ENCODE measurements at regions not wholly inside any gene's neighbourhood (a gene's known extent, or its start where the extent isn't known, plus 50 kb on each side); places are given as distances from the start of the nearest gene placed in this dataset.

DNA sequence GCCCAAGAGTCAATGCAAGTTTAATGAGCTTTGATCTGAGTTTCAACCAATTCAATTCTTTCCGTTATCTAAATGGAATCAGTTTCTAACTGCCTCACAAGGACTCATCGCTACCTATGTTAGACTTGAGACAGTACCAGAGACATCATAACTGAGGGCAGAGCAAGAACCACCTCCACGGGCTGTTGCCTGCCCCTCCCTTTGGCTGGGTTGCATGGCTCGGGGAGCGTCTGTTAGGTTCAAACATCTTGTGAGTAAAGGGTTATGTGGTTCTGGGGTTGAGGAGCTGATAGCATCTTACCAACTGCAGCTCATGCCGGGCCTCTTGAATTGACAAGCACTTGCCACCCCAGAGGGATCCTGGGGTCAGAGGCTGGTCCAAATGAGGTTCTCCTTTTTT is 457.9 kb downstream of the ENC1 start:
- no peaks in the 10 kb centered on the region for H3K9me3 ChIP-seq (ENCODE audit: low read length)
- H3K27ac ChIP-seq (ENCODE audit: low read depth, low read length): no peak overlapping the region
- H3K9ac ChIP-seq (ENCODE audit: low read length): no peak overlapping the region
- no peak overlapping the region for H3K4me3 ChIP-seq (ENCODE audit: low read depth in 1 of 2, low read length in 2 of 2)
- H3K36me3 ChIP-seq (ENCODE audit: insufficient read depth, low read length): no peaks in the 10 kb centered on the region
- peaks cover 21% of the 10 kb centered on the region for H3K4me1 ChIP-seq (ENCODE audit: insufficient read depth, low read length)
- no peaks in the 10 kb centered on the region for H3K27me3 ChIP-seq (ENCODE audit: control insufficient read depth in 1 of 2, insufficient read depth in 2 of 2, low read length in 2 of 2)

DNA sequence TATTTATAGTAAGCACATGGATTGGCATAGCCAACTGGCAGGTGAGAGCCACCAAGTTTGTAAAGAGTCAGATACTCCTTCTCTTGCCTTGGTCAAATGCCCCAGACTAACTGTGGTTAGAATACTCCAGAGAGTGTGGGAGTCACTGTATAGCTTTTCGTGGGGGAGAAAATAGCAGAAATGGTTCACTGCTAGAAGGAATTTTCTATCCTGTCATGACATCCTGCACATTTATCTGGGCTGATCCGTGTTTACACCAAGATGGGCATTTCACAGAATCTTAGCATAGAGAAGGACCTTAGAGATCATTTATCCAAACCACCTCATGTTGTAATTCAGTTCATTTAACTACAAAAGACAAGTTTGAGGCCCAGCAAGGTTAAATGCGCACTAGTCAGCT is 460.8 kb downstream of the ENC1 start:
- Histone ChIP-seq H3K27me3 (ENCODE audit: control insufficient read depth in 1 of 2, insufficient read depth in 2 of 2, low read length in 2 of 2) (no peaks in the 10 kb centered on the region), H3K36me3 (ENCODE audit: insufficient read depth, low read length) (no peaks in the 10 kb centered on the region), H3K4me1 (ENCODE audit: insufficient read depth, low read length) (peaks cover 21% of the 10 kb centered on the region), H3K9ac (ENCODE audit: low read length) (no peak overlapping the region), H3K27ac (ENCODE audit: low read depth, low read length) (no peak overlapping the region), H3K9me3 (ENCODE audit: low read length) (no peaks in the 10 kb centered on the region), H3K4me3 (ENCODE audit: low read depth in 1 of 2, low read length in 2 of 2) (no peak overlapping the region)

DNA sequence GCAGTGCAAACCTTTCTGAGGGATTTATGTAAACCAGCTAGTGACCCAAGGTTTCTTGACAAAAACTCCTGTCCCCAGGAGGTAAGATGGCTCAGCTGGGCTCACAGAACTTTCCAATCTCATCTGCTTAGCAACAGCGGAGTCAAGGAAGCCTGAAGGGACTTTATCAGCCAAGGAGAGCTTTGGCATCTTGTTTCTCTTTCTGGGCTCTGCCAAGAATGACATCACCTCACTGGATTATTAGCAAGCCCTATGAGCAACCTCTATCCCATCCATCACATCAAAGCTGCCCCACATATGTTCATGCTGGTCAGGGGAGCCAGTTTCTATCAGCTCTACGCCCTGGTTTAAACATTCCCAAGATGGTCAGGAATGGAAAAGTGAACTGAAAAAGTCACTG is 461.3 kb downstream of the ENC1 start:
- Histone ChIP-seq H3K27ac (ENCODE audit: low read depth, low read length) (no peak overlapping the region), H3K4me1 (ENCODE audit: insufficient read depth, low read length) (peaks cover 26% of the 10 kb centered on the region), H3K9me3 (ENCODE audit: low read length) (no peaks in the 10 kb centered on the region), H3K9ac (ENCODE audit: low read length) (no peak overlapping the region), H3K27me3 (ENCODE audit: control insufficient read depth in 1 of 2, insufficient read depth in 2 of 2, low read length in 2 of 2) (no peaks in the 10 kb centered on the region), H3K36me3 (ENCODE audit: insufficient read depth, low read length) (no peaks in the 10 kb centered on the region), H3K4me3 (ENCODE audit: low read depth in 1 of 2, low read length in 2 of 2) (no peak overlapping the region)

DNA sequence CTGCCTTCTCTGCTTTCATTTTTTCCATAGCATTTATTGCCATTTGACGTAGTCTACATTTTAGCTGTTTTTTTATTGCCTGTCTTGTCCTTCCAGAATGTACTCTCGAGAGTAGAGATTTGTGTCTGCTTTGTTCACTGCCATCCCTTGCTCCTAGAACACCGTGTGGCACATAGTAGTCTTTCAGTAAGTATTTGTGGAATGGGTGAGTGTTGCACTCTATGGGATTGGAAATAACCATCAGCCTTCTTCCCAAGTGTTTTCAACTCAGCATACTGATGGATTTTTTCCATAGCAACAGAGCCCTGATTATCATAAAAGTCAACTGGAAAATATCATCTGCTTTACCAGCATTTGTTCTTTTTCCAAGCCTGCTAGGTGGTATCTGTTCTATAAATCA is 462.6 kb downstream of the ENC1 start:
- Histone ChIP-seq H3K4me1 (ENCODE audit: insufficient read depth, low read length) (peaks cover 30% of the 10 kb centered on the region), H3K36me3 (ENCODE audit: insufficient read depth, low read length) (no peaks in the 10 kb centered on the region), H3K27ac (ENCODE audit: low read depth, low read length) (no peak overlapping the region), H3K9ac (ENCODE audit: low read length) (no peak overlapping the region), H3K4me3 (ENCODE audit: low read depth in 1 of 2, low read length in 2 of 2) (no peak overlapping the region), H3K27me3 (ENCODE audit: control insufficient read depth in 1 of 2, insufficient read depth in 2 of 2, low read length in 2 of 2) (no peaks in the 10 kb centered on the region), H3K9me3 (ENCODE audit: low read length) (no peaks in the 10 kb centered on the region)

DNA sequence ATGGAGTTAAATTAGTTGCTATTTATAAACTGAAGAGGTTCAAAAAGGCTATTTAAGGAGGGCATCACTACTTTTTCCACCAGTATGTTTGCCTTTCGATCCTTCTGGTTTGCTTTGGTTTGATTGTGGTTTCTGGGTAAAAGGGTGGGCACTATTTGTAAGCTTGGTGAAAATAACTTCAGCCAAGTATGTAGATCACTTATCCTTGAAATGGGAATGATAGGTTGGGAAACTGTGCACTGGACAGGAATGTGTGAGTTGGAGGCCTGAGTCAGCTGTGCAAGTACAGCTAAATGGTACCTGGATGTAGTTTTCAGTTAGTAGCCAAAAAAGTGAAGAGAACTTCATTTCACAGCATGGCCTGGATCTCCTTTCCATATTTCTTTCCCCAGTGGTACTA is 466.2 kb downstream of the ENC1 start:
- H3K4me1 ChIP-seq (ENCODE audit: insufficient read depth, low read length): peaks cover 26% of the 10 kb centered on the region
- H3K4me3 ChIP-seq (ENCODE audit: low read depth in 1 of 2, low read length in 2 of 2): no peak overlapping the region
- no peaks in the 10 kb centered on the region for H3K9me3 ChIP-seq (ENCODE audit: low read length)
- no peak overlapping the region for H3K27ac ChIP-seq (ENCODE audit: low read depth, low read length)
- no peaks in the 10 kb centered on the region for H3K36me3 ChIP-seq (ENCODE audit: insufficient read depth, low read length)
- no peaks in the 10 kb centered on the region for H3K27me3 ChIP-seq (ENCODE audit: control insufficient read depth in 1 of 2, insufficient read depth in 2 of 2, low read length in 2 of 2)
- no peak overlapping the region for H3K9ac ChIP-seq (ENCODE audit: low read length)

DNA sequence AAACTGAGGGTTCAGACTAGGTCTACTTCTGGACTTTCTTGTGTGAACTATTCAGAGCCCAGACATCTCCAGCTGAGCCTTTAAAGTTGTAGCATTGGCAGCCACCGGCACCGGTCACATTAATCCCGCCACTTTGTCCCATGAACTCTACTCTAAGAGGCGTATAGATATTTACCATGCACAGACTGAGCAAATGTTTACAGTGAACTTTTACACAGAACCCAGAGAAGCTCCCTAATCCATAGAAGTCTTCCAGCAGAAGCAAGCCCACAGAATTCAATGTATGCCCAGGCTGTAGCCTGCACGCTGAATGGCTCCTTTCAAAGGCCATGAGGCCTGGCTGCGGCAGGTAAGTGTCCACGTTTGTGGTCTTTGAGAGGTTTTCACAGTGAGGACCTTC is 466.9 kb downstream of the ENC1 start:
- H3K4me1 ChIP-seq (ENCODE audit: insufficient read depth, low read length): peaks cover 19% of the 10 kb centered on the region
- no peak overlapping the region for H3K27ac ChIP-seq (ENCODE audit: low read depth, low read length)
- H3K4me3 ChIP-seq (ENCODE audit: low read depth in 1 of 2, low read length in 2 of 2): no peak overlapping the region
- H3K27me3 ChIP-seq (ENCODE audit: control insufficient read depth in 1 of 2, insufficient read depth in 2 of 2, low read length in 2 of 2): no peaks in the 10 kb centered on the region
- no peaks in the 10 kb centered on the region for H3K36me3 ChIP-seq (ENCODE audit: insufficient read depth, low read length)
- no peak overlapping the region for H3K9ac ChIP-seq (ENCODE audit: low read length)
- H3K9me3 ChIP-seq (ENCODE audit: low read length): no peaks in the 10 kb centered on the region

DNA sequence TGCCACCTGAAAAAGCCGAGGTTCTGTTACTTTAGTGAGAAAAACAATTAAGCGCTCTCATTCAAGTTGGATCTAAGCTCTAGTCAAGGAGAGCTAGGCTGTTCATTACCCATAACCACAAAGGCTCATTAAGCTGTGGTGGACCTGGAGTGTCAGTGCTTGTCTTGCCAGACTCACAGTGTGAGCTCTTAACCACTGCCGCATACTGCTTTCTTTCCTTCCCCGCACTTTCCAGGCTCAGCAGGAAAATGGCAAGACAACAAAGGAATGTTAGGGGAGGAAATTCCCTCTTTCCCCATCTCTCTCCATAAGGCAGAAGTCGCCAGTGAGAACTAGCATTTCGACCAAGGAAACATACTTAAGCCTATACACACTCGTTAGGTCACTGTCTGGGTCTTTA is 467.3 kb downstream of the ENC1 start:
- Histone ChIP-seq H3K9ac (ENCODE audit: low read length) (no peak overlapping the region), H3K4me1 (ENCODE audit: insufficient read depth, low read length) (peaks cover 15% of the 10 kb centered on the region), H3K4me3 (ENCODE audit: low read depth in 1 of 2, low read length in 2 of 2) (no peak overlapping the region), H3K36me3 (ENCODE audit: insufficient read depth, low read length) (no peaks in the 10 kb centered on the region), H3K27me3 (ENCODE audit: control insufficient read depth in 1 of 2, insufficient read depth in 2 of 2, low read length in 2 of 2) (no peaks in the 10 kb centered on the region), H3K9me3 (ENCODE audit: low read length) (no peaks in the 10 kb centered on the region), H3K27ac (ENCODE audit: low read depth, low read length) (no peak overlapping the region)

DNA sequence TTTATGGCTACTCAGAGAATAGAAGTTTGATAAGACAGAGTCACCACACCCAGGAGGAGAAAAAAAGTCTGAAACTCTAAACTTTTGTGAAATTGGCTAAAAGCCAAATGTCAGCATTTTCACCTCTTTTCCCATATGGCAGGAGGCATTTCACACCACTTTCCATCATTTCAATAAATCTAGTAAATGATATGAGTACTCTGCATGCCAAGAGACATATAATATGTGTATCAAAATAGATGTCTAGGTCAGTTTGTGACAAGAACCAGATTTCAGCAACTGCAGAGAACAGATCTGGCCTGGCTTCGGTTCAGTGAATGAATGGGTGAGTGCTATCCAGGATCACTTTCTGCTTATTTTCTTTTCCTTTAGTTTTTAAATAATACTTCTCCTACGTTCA is 470.8 kb downstream of the ENC1 start:
- no peaks in the 10 kb centered on the region for H3K27me3 ChIP-seq (ENCODE audit: control insufficient read depth in 1 of 2, insufficient read depth in 2 of 2, low read length in 2 of 2)
- H3K36me3 ChIP-seq (ENCODE audit: insufficient read depth, low read length): no peaks in the 10 kb centered on the region
- no peak overlapping the region for H3K4me3 ChIP-seq (ENCODE audit: low read depth in 1 of 2, low read length in 2 of 2)
- no peak overlapping the region for H3K27ac ChIP-seq (ENCODE audit: low read depth, low read length)
- H3K9me3 ChIP-seq (ENCODE audit: low read length): no peaks in the 10 kb centered on the region
- H3K4me1 ChIP-seq (ENCODE audit: insufficient read depth, low read length): peaks cover 22% of the 10 kb centered on the region
- H3K9ac ChIP-seq (ENCODE audit: low read length): no peak overlapping the region

DNA sequence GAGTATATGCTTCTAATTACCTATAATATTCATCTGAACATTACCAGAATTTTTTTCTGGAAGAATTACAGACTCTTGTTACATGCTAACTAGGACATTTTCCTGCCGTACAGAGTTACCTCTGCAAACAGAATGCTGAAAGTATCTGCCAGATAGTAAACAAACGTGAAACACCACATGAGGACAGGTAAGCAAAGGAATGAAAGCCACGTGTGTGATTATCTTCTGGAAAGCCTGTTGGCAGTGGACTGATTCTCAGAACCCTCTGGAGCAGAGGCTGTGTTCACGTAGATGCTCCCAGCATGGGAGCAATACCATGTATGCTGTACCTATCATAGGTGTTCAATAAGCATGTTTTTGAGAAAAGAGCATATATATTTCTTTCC is 472.6 kb downstream of the ENC1 start:
- Histone ChIP-seq H3K27ac (ENCODE audit: low read depth, low read length) (no peak overlapping the region), H3K36me3 (ENCODE audit: insufficient read depth, low read length) (no peaks in the 10 kb centered on the region), H3K9ac (ENCODE audit: low read length) (no peak overlapping the region), H3K27me3 (ENCODE audit: control insufficient read depth in 1 of 2, insufficient read depth in 2 of 2, low read length in 2 of 2) (no peaks in the 10 kb centered on the region), H3K4me1 (ENCODE audit: insufficient read depth, low read length) (peaks cover 19% of the 10 kb centered on the region), H3K4me3 (ENCODE audit: low read depth in 1 of 2, low read length in 2 of 2) (no peak overlapping the region), H3K9me3 (ENCODE audit: low read length) (no peaks in the 10 kb centered on the region)

DNA sequence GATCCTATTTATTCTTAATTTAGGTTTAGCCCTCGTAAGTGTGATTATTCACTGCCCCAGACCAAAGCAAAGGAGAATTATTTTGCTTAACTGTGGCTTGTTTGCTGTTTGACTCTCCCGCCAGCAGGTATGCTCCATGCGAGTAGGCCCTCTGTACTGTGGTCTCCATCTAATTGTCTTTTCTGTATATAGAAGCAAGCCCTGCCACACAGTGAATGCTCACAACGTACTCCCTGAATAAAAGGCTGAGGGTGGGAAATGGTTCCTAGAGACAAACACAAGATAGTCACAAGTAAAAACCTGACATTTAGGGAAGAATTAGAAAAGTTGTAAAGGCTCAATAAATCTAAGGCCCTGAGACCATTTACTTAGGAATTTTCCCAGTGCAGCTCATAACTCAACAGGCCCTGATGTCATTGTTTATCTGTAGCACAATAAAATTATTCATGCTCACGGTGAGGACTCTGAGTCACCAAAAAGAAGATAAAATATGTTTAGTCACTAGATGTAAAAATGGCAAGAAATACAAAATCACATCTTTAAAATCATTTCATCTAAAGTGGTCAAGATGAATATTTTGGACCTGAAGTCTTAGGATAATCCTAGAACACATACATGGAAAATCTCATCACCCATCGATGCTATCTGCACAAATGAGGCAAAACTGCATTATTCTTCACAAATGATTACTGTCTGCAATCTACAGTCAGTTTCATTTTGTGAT is 473.2 kb downstream of the ENC1 start:
- Histone ChIP-seq H3K9me3 (ENCODE audit: low read length) (no peaks in the 10 kb centered on the region), H3K27ac (ENCODE audit: low read depth, low read length) (no peak overlapping the region)

DNA sequence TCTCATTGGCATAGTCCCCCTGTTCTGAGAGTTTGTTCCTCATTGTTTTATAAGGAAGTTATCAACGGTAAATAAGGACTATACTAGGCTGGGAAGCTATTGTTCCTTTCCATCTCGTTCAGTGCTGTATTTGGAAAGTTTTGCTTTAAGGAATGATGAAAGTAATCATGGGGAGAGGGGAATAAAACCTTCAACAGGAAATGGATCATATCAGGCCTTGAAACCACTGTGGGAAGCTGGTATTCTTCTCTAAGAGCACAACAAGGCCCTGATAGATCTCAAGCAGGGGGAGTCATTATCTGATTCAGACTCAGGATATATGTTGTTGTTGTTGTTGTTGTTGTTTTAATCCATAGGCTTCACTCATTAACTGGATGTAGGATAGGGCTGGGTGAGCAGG is 474.5 kb downstream of the ENC1 start:
- Histone ChIP-seq H3K4me1 (ENCODE audit: insufficient read depth, low read length) (peaks cover 19% of the 10 kb centered on the region), H3K27ac (ENCODE audit: low read depth, low read length) (no peak overlapping the region)

More for the DNA sequence above, 473.2 kb downstream of the ENC1 start:
- no peak overlapping the region for H3K9ac ChIP-seq (ENCODE audit: low read length)
- no peaks in the 10 kb centered on the region for H3K27me3 ChIP-seq (ENCODE audit: control insufficient read depth in 1 of 2, insufficient read depth in 2 of 2, low read length in 2 of 2)
- peaks cover 19% of the 10 kb centered on the region for H3K4me1 ChIP-seq (ENCODE audit: insufficient read depth, low read length)
- no peak overlapping the region for H3K4me3 ChIP-seq (ENCODE audit: low read depth in 1 of 2, low read length in 2 of 2)
- no peaks in the 10 kb centered on the region for H3K36me3 ChIP-seq (ENCODE audit: insufficient read depth, low read length)

DNA sequence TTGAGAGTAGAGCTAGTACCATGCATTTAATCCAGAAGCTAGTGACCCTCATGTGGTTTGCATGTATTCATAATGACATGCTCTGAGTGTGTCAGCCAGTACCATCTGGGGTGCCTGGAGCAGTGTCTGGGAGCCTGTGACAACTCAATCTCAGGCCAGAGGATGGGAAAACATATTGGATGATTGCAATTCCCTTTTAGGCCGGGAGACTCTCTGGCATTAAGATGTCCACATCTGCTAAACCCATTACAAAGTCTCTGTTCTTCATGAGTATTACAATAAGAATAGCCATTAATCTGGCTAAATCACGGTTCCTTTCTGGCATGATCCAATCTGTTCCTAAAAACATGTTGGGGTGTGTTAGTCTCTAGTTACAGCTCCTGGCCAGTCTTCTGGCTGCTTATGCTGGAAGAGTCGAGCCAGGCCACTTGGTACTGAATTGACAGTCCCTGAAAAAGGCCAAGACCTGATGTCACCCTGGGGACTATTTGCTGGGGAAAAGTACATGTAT is 475.7 kb downstream of the ENC1 start:
- Histone ChIP-seq H3K36me3 (ENCODE audit: insufficient read depth, low read length) (no peaks in the 10 kb centered on the region), H3K4me1 (ENCODE audit: insufficient read depth, low read length) (peaks cover 19% of the 10 kb centered on the region), H3K27ac (ENCODE audit: low read depth, low read length) (no peak overlapping the region), H3K27me3 (ENCODE audit: control insufficient read depth in 1 of 2, insufficient read depth in 2 of 2, low read length in 2 of 2) (no peaks in the 10 kb centered on the region), H3K9ac (ENCODE audit: low read length) (no peak overlapping the region), H3K9me3 (ENCODE audit: low read length) (no peaks in the 10 kb centered on the region), H3K4me3 (ENCODE audit: low read depth in 1 of 2, low read length in 2 of 2) (no peak overlapping the region)

More for the DNA sequence above, 474.5 kb downstream of the ENC1 start:
- H3K36me3 ChIP-seq (ENCODE audit: insufficient read depth, low read length): no peaks in the 10 kb centered on the region
- H3K27me3 ChIP-seq (ENCODE audit: control insufficient read depth in 1 of 2, insufficient read depth in 2 of 2, low read length in 2 of 2): no peaks in the 10 kb centered on the region
- H3K9me3 ChIP-seq (ENCODE audit: low read length): no peaks in the 10 kb centered on the region
- no peak overlapping the region for H3K4me3 ChIP-seq (ENCODE audit: low read depth in 1 of 2, low read length in 2 of 2)
- no peak overlapping the region for H3K9ac ChIP-seq (ENCODE audit: low read length)
